Ectodermal cell (in vitro differentiated cells): ENCODE measurements at regions not wholly inside any gene's neighbourhood (a gene's known extent, or its start where the extent isn't known, plus 50 kb on each side); places are given as distances from the start of the nearest gene placed in this dataset.
"Not testable (repeated sequence)": the region's sequence is repeated elsewhere in the genome, so short reads cannot be mapped to it uniquely, and the experiment has no call there.

Experiments used
- H3K27ac ChIP-seq: 2 replicates; pipeline ENCODE4 v1.7.0; 2013; ENCODE audit warnings: mild to moderate bottlenecking, low read depth, low read length; ENCODE audit not compliant: insufficient read depth, poor library complexity, severe bottlenecking
- H3K27me3 ChIP-seq: 2 replicates; pipeline ENCODE4 v1.7.0; 2013; ENCODE audit warnings: mild to moderate bottlenecking, low read length; ENCODE audit not compliant: insufficient read depth, control insufficient read depth, poor library complexity, severe bottlenecking
- H3K36me3 ChIP-seq: one replicate; pipeline ENCODE4 v1.7.0; 2013; ENCODE audit warnings: low read length; ENCODE audit not compliant: control insufficient read depth, insufficient read depth
- H3K4me1 ChIP-seq: one replicate; pipeline ENCODE4 v1.7.0; 2013; ENCODE audit warnings: low read length; ENCODE audit not compliant: control insufficient read depth, insufficient read depth
- H3K4me3 ChIP-seq: 2 replicates; pipeline ENCODE4 v1.7.0; 2013; ENCODE audit warnings: low read depth, low read length, control low read depth; ENCODE audit not compliant: insufficient read depth
- H3K9me3 ChIP-seq: 2 replicates; pipeline ENCODE4 v1.7.0; 2013; ENCODE audit warnings: mild to moderate bottlenecking, low read length, moderate library complexity; ENCODE audit not compliant: control insufficient read depth
- WGBS, 2 experiments: methylation state at CpG; one replicate each; pipeline ENCODE4 v1.1.7; 2013; ENCODE audit warnings: missing lambda C conversion rate in 2 of 2; 5-methylcytosine and 5-hydroxymethylcytosine counted together

DNA sequence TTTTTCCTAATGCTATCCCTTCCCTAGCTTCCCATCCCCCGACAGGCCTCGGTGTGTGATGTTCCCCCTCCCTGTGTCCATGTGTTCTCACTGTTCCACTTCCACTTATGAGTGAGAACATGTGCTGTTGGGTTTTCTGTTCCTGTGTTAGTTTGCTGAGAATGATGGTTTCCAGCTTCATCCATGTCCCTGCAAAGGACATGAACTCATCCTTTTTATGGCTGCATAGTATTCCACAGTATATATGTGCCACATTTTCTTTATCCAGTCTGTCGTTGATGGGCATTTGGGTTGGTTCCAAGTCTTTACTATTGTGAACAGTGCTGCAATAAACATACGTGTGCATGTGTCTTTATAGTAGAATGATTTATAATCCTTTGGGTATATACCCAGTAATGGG lies 279.2 kb downstream of the KCNRG start:
- 90 to 100% methylated on average over 4 of the region's 4 CpGs for WGBS, 2 experiments
- not testable (repeated sequence) for H3K4me1 ChIP-seq

DNA sequence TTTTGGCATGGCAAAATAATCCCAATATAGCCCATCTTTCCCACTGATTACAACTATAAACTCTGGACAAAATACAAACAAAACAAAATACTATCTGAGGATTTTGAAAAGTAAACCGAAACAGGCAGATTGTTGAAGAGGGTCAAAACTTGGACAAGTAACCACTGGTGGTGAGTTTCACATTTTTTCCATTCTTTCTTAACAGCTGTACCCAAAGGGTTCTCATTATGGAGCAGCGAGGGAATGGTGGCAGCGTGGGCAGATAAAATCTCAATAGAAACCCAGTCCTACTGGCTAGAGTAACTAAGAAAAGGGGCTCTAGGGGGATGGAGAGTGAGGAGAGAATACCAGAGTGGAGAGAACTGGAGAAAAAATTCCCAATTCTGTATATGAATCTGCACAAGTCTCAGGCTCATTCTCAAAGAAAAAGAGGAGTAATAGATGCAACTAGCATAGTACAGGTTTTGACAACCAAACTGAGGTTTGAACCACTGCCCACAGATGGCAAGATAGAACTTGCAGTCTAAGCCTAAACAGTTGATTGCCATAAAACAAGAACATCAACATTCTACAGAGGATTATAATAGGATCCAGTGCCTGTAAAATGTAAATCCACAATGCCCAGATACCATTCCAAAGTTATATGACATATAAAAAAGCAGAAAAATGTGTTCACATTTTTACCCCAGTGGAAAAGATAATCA lies 284.5 kb downstream of the KCNRG start:
- no peak overlapping the region for H3K27ac ChIP-seq

More for the DNA sequence above, 279.2 kb downstream of the KCNRG start:
- H3K27me3 ChIP-seq, H3K4me3 ChIP-seq, H3K27ac ChIP-seq, H3K36me3 ChIP-seq, H3K9me3 ChIP-seq: not testable (repeated sequence)

DNA sequence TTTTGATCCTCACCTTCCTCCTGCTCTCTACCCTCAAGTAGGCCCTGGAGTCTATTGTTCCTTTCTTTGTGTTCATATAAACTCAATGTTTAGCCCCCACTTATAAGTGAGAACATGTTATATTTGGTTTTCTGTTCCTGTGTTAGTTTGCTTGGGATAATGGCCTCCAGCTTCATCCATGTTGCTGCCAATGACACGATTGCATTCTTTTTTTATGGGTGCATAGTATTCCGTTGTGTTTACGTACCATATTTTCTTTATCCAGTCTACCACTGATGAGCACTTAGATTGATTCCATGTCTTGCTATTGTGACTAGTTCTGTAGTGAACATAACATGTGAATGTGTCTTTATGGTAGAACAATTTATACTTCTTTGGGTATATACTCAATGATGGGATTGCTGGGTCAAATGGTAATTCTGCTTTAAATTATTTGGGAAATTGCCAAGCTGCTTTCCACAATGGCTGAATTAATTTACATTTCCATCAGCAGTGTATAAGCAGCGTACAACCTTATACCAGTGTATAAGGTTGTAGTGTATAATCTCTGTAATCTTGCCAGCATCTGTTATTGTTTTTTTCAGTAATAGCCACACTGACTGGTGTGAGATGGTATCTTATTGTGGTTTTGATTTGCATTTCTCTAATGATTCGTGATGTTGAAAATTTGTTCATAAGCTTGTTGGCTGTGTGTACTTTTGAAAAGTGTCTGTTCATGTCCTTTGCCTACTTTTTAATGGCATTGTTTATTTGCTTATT lies 288.9 kb downstream of the KCNRG start:
- WGBS, 2 experiments = 88 to 89% methylated on average over 5 of the region's 5 CpGs
- no peaks in the 10 kb centered on the region for H3K27me3 ChIP-seq
- H3K27ac ChIP-seq = no peak overlapping the region
- H3K4me1 ChIP-seq = no peaks in the 10 kb centered on the region
- H3K9me3 ChIP-seq = no peaks in the 10 kb centered on the region
- no peaks in the 10 kb centered on the region for H3K36me3 ChIP-seq
- no peak overlapping the region for H3K4me3 ChIP-seq

More for the DNA sequence above, 284.5 kb downstream of the KCNRG start:
- no peaks in the 10 kb centered on the region for H3K4me1 ChIP-seq
- no peaks in the 10 kb centered on the region for H3K9me3 ChIP-seq
- no peaks in the 10 kb centered on the region for H3K27me3 ChIP-seq
- WGBS, 2 experiments = 91 to 97% methylated on average over 3 of the region's 3 CpGs
- no peak overlapping the region for H3K4me3 ChIP-seq
- no peaks in the 10 kb centered on the region for H3K36me3 ChIP-seq

DNA sequence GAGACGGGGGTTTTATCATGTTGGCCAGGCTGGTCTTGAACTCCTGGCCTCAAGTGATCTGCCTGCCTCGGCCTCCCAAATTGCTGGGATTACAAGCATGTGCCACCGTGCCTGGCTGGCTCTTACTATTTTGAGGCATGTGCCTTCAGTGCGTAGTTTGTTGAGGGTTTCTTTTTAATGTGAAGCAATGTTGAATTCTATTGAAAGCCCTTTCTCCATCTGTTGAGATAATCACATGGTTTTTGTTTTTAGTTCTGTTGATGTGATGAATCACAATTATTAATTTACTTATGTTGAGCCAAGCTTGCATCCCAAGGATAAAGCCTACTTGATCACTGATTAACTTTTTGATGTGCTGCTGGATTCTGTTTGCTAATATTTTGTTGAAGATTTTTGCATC lies 290.9 kb downstream of the KCNRG start:
- WGBS, 2 experiments = 90 to 91% methylated on average over 4 of the region's 4 CpGs
- Histone ChIP-seq H3K27ac (no peak overlapping the region), H3K27me3 (no peaks in the 10 kb centered on the region), H3K36me3 (no peaks in the 10 kb centered on the region), H3K9me3 (no peaks in the 10 kb centered on the region), H3K4me3 (no peak overlapping the region), H3K4me1 (no peaks in the 10 kb centered on the region)

DNA sequence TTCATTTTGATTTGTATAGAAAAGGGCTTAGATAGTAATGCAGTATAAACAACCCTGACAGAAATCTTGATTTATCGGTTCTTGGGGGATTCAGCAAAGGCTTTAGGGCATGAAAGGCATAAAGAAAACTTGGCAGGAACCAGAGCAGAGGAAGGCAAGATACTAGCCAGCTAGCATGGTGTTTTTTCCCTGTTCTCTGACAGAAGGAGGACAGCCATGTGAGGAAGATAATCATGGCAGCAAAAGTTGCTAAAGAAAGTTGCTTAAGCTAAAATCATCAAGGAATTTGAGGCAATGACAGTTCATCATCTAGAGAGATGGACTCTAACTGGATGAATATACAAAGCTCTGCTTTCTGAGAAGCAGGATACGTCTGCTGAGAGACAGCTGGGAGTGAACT lies 294.1 kb downstream of the KCNRG start:
- Histone ChIP-seq H3K4me3 (no peak overlapping the region), H3K27ac (no peak overlapping the region), H3K9me3 (no peaks in the 10 kb centered on the region), H3K27me3 (no peaks in the 10 kb centered on the region), H3K36me3 (no peaks in the 10 kb centered on the region), H3K4me1 (no peaks in the 10 kb centered on the region)
- WGBS, 2 experiments = 95% methylated on average over 2 of the region's 2 CpGs

DNA sequence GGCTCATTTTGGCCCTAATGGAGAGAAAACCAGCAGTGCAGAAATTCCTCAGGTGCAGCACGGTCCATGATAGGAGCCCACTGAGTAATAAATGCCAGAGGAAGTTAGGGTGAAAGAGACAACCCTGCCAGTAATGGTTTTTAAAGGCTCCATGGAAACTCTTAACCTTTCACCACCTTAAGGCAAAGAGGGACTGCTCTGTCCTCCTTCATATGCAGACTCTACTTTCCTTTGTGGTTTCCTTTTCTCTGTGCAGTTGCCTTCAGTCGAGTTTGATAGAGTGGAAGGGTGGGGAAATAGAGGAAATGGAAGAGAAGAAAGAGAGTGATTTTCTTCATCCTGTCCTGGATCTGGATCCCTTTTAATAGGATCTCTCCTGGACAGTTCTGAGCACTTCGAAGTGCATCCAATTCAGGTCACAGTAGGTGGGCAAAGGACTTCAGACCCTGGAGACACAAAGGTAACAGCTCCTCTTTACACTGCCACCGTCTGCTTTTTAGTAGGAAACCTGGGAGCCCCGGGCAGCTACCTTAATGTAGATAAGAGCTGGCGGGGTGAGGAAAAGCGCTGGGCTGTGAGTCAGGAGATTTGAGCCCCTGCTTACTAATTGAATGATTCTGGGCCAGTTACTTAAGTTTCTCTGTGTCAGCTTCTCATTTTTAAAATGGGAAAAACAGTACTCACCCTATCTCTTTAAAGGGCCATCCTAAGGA lies 294.8 kb downstream of the KCNRG start:
- H3K9me3 ChIP-seq = no peaks in the 10 kb centered on the region
- no peak overlapping the region for H3K4me3 ChIP-seq
- no peaks in the 10 kb centered on the region for H3K4me1 ChIP-seq
- H3K27ac ChIP-seq = no peak overlapping the region
- 51 to 62% methylated on average over 6 to 7 of the region's 7 CpGs for WGBS, 2 experiments
- H3K36me3 ChIP-seq = no peaks in the 10 kb centered on the region
- H3K27me3 ChIP-seq = no peaks in the 10 kb centered on the region

DNA sequence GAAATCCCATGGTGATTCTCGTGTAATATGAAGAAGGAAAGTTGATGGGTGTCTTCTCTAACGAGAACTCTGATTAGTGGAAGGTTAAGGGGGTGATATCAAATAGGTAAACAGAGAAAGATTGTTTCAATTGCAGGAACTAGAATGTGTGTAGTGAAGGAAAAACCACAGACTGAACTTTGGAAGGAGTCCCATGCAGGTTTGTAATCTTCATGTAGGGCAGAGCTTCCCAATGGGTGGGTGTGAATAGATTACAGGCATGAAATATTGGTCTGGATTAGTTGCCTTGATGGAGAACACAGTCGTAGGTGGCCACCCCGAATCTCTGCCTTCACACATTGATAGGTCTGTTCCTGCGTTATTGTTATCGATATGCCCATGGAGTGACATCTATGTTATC lies 295.5 kb downstream of the KCNRG start:
- Histone ChIP-seq H3K27ac (no peak overlapping the region), H3K36me3 (no peaks in the 10 kb centered on the region), H3K9me3 (no peaks in the 10 kb centered on the region), H3K4me3 (no peak overlapping the region), H3K27me3 (no peaks in the 10 kb centered on the region), H3K4me1 (no peaks in the 10 kb centered on the region)
- 93 to 97% methylated on average over 6 of the region's 6 CpGs for WGBS, 2 experiments

DNA sequence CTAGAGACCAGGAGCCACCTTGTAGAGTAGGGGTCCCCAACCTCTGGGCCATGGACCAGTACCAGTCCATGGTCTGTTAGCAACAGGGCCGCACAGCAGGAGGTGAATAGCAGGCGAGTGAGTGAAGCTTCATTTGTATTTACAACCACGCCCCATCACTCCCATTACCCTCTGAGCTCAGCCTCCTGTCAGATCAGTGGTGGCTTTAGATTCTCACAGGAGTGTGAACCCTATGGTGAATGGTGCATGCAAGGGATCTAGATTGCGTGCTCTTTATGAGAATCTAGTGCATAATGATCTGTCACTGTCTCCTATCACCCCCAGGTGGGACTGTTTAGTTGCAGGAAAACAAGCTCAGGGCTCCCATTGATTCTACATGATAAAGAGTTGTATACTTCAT lies 303.6 kb downstream of the KCNRG start:
- no peaks in the 10 kb centered on the region for H3K36me3 ChIP-seq
- no peaks in the 10 kb centered on the region for H3K27me3 ChIP-seq
- no peaks in the 10 kb centered on the region for H3K9me3 ChIP-seq
- peaks cover 3% of the 10 kb centered on the region for H3K4me1 ChIP-seq
- H3K4me3 ChIP-seq = no peak overlapping the region
- WGBS, 2 experiments = 72 to 79% methylated on average over 4 of the region's 4 CpGs
- H3K27ac ChIP-seq = no peak overlapping the region

DNA sequence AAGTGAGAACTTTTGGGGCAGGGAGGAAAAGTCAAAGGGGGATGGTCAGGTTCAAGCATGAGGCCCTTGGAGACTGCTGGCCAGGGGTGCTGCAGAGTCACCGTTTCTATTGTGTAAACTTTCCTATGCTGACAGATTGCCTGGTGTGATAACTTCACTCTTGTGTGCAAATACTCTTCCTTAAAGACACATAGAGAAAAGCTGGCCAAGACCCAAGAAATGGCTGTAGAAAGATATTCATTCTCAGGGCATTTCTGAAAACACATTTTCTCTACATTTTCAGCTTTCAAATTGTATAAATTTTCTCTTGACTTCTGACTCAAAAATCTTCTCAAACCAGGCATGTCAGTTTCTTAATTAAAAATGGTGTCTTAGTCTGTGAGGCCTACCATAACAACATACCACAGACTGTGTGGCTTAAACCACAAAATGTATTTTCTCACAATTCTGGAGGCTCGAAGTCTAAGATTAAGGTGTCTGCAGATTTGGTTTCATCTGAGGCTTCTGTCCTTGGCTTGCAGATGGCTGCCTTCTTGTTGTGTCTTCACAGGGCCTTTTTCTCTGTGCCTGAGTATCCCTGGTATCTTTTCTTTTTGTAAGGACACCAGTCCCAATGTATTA lies 304.5 kb downstream of the KCNRG start:
- Histone ChIP-seq H3K9me3 (no peaks in the 10 kb centered on the region), H3K4me1 (peaks cover 3% of the 10 kb centered on the region), H3K4me3 (no peak overlapping the region), H3K27me3 (no peaks in the 10 kb centered on the region), H3K27ac (no peak overlapping the region), H3K36me3 (no peaks in the 10 kb centered on the region)
- WGBS, 2 experiments = 82 to 84% methylated on average over 2 of the region's 2 CpGs
